Right ventricle myocardium inferior (tissue), 1 donor: ENCODE measurements at regions not wholly inside any gene's neighbourhood (a gene's known extent, or its start where the extent isn't known, plus 50 kb on each side); places are given as distances from the start of the nearest gene placed in this dataset. TPM values are rescaled to one million over a fixed set of nuclear protein-coding genes. Genes with fewer than 3 reads are reported as not detected.

Source experiments
- ATAC-seq: fragments of 200-7000 bp; cut with Tn5 transposase; one replicate; pipeline ENCODE4 v1.9.1; 2020; ENCODE audit warnings: mild to moderate bottlenecking, moderate library complexity
- DNase-seq: peaks from one replicate; pipeline ENCODE4 v3.0.0; 2021; ENCODE audit errors: missing footprints
- intact Hi-C: fragments of 100-400 bp; cut with DNase I; formaldehyde crosslinking; loops from one replicate; pipeline ENCODE4 v1.11.0; 2022
- microRNA-seq: library from miRNA; unstranded; fragments of <30 nt; microRNA quantifications from one replicate; pipeline ENCODE4 v1.2.0, GENCODE V29; 2020
- donor health status: DM: no; HTN: yes; CAD: no; lungs with severe emphysema.

DNA sequence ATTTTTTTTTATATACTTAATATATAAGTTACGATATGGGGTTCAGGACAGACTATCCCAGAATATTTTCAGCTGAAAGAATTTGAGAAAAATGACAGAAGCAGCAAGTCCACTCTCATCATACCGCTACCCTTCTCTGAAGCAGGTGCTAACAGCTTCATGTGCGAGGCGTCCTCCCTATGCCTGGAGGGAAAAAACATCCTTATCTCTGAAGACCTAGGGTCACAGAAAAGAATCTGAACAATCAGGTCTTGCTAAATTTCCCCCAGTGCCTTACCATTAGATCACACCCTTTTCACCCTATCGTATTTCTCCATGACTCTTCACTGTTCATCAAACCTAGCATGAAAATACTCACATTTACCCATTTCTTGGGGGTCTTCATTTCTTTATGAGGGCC lies 51.9 kb upstream of the CREB1 start:
- intact Hi-C loops, result no loop called here
- DNase-seq (no peak), ATAC-seq (no peak)

DNA sequence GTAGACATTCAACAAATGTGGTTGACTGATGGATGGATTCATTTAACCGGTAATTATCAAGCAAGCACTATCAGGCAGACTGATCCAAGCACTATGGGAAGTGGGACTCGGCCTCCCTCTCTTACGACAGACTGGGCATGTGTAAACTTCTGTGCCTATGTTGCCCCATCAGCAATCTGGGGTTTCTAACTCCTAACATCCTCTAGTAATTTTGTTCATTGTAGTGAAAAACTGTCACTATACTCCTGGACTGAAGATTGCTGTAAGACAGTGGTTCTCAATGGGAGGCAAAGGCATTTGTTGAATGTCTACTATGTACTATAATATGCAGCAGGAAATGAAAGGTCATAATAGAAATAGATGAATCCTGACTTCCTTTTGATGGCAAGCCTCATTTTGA lies 51.2 kb upstream of the CREB1 start:
- ATAC-seq (no peak), DNase-seq (no peak)
- intact Hi-C loops, result no loop called here

- intact Hi-C loops, result no loop called here
- ATAC-seq (no peak), DNase-seq (no peak)
Measured at GRCh38 chr2:207479198-207479785, 50.5 kb upstream of the CREB1 start.

Small RNA genes lying in the stretch of these regions (microRNA-seq; reads per million reads assigned to microRNA genes)
- gene MIR1302-4, result not detected
